ENCODE measurements at regions not wholly inside any gene's neighbourhood (a gene's known extent, or its start where the extent isn't known, plus 50 kb on each side); places are given as distances from the start of the nearest gene placed in this dataset.

GRCh38 chr3:82595530-82595929, 834.1 kb upstream of the GBE1 start:
- no peak for TF ChIP-seq CTCF (conservative IDR thresholded peaks at IDR 0.05; ENCODE audit: low read depth in 2 of 2)
- TF ChIP-seq POLR2AphosphoS5 (IDR thresholded peaks at IDR 0.05; ENCODE audit: low read depth), result no peak
- no peak for TF ChIP-seq EZH2 (IDR thresholded peaks at IDR 0.05; ENCODE audit: low read depth, unreplicated experiment)
- TF ChIP-seq REST (IDR thresholded peaks at IDR 0.05; ENCODE audit: unreplicated experiment), result no peak
- TF ChIP-seq, protein P1, sequence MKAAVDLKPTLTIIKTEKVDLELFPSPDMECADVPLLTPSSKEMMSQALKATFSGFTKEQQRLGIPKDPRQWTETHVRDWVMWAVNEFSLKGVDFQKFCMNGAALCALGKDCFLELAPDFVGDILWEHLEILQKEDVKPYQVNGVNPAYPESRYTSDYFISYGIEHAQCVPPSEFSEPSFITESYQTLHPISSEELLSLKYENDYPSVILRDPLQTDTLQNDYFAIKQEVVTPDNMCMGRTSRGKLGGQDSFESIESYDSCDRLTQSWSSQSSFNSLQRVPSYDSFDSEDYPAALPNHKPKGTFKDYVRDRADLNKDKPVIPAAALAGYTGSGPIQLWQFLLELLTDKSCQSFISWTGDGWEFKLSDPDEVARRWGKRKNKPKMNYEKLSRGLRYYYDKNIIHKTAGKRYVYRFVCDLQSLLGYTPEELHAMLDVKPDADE (IDR thresholded peaks at IDR 0.05), result no peak
- TF ChIP-seq CREB1 (CRISPR knock-in tag; IDR thresholded peaks at IDR 0.05; ENCODE audit: low read depth), result no peak
- TF ChIP-seq EZH2phosphoT487 (IDR thresholded peaks at IDR 0.05; ENCODE audit: unreplicated experiment), result no peak
- no peak for TF ChIP-seq ZNF114 (CRISPR knock-in tag; IDR thresholded peaks at IDR 0.05)
- TF ChIP-seq NANOG (IDR thresholded peaks at IDR 0.05; ENCODE audit: borderline replicate concordance), result no peak
- TF ChIP-seq JUNB (IDR thresholded peaks at IDR 0.05; ENCODE audit: unreplicated experiment), result no peak
- no peak for TF ChIP-seq ZNF331 (CRISPR knock-in tag; IDR thresholded peaks at IDR 0.05; ENCODE audit: low read depth)
- no peak for TF ChIP-seq STAT1 (IDR thresholded peaks at IDR 0.05; ENCODE audit: unreplicated experiment)
- TF ChIP-seq, protein P2, sequence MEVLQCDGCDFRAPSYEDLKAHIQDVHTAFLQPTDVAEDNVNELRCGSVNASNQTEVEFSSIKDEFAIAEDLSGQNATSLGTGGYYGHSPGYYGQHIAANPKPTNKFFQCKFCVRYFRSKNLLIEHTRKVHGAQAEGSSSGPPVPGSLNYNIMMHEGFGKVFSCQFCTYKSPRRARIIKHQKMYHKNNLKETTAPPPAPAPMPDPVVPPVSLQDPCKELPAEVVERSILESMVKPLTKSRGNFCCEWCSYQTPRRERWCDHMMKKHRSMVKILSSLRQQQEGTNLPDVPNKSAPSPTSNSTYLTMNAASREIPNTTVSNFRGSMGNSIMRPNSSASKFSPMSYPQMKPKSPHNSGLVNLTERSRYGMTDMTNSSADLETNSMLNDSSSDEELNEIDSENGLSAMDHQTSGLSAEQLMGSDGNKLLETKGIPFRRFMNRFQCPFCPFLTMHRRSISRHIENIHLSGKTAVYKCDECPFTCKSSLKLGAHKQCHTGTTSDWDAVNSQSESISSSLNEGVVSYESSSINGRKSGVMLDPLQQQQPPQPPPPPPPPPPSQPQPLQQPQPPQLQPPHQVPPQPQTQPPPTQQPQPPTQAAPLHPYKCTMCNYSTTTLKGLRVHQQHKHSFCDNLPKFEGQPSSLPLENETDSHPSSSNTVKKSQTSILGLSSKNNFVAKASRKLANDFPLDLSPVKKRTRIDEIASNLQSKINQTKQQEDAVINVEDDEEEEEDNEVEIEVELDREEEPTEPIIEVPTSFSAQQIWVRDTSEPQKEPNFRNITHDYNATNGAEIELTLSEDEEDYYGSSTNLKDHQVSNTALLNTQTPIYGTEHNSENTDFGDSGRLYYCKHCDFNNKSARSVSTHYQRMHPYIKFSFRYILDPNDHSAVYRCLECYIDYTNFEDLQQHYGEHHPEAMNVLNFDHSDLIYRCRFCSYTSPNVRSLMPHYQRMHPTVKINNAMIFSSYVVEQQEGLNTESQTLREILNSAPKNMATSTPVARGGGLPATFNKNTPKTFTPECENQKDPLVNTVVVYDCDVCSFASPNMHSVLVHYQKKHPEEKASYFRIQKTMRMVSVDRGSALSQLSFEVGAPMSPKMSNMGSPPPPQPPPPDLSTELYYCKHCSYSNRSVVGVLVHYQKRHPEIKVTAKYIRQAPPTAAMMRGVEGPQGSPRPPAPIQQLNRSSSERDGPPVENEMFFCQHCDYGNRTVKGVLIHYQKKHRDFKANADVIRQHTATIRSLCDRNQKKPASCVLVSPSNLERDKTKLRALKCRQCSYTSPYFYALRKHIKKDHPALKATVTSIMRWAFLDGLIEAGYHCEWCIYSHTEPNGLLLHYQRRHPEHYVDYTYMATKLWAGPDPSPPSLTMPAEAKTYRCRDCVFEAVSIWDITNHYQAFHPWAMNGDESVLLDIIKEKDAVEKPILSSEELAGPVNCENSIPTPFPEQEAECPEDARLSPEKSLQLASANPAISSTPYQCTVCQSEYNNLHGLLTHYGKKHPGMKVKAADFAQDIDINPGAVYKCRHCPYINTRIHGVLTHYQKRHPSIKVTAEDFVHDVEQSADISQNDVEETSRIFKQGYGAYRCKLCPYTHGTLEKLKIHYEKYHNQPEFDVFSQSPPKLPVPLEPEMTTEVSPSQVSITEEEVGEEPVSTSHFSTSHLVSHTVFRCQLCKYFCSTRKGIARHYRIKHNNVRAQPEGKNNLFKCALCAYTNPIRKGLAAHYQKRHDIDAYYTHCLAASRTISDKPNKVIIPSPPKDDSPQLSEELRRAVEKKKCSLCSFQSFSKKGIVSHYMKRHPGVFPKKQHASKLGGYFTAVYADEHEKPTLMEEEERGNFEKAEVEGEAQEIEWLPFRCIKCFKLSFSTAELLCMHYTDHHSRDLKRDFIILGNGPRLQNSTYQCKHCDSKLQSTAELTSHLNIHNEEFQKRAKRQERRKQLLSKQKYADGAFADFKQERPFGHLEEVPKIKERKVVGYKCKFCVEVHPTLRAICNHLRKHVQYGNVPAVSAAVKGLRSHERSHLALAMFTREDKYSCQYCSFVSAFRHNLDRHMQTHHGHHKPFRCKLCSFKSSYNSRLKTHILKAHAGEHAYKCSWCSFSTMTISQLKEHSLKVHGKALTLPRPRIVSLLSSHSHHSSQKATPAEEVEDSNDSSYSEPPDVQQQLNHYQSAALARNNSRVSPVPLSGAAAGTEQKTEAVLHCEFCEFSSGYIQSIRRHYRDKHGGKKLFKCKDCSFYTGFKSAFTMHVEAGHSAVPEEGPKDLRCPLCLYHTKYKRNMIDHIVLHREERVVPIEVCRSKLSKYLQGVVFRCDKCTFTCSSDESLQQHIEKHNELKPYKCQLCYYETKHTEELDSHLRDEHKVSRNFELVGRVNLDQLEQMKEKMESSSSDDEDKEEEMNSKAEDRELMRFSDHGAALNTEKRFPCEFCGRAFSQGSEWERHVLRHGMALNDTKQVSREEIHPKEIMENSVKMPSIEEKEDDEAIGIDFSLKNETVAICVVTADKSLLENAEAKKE (CRISPR knock-in tag; IDR thresholded peaks at IDR 0.05), result no peak
